ENCODE measurements at regions not wholly inside any gene's neighbourhood (a gene's known extent, or its start where the extent isn't known, plus 50 kb on each side); places are given as distances from the start of the nearest gene placed in this dataset.

- TF ChIP-seq POLR2AphosphoS5 (IDR thresholded peaks at IDR 0.05): no peak
- no peak for TF ChIP-seq CTCF (IDR thresholded peaks at IDR 0.05)
- no peak for TF ChIP-seq POLR2A (IDR thresholded peaks at IDR 0.05)
- no peak for TF ChIP-seq EP300 (IDR thresholded peaks at IDR 0.05)
These were observed 542.4 kb upstream of the DPP6 start for GRCh38 chr7:153509768-153510167.
